Neutrophil (primary cell): ENCODE measurements at regions not wholly inside any gene's neighbourhood (a gene's known extent, or its start where the extent isn't known, plus 50 kb on each side); places are given as distances from the start of the nearest gene placed in this dataset.

Source experiments
- H3K27ac ChIP-seq: fragments of 200-600 bp; sonication (generic); 2 replicates; pipeline ENCODE4 v1.5.1; 2016; ENCODE audit warnings: mild to moderate bottlenecking, moderate library complexity
- H3K27me3 ChIP-seq: fragments of 200-600 bp; sonication (generic); 2 replicates; pipeline ENCODE4 v1.6.0; 2016; ENCODE audit warnings: mild to moderate bottlenecking
- H3K36me3 ChIP-seq: fragments of 200-600 bp; sonication (generic); 2 replicates; pipeline ENCODE4 v1.5.1; 2017
- H3K4me1 ChIP-seq, 2 experiments: fragments of 200-600 bp in 1 of 2; sonication (generic) in 1 of 2; 1 replicate in 1 of 2; 2 replicates in 1 of 2; pipeline versions ENCODE4 v1.5.1 to v1.6.1; 2013 to 2016; ENCODE audit warnings: low read depth in 1 of 2, low read length in 1 of 2, mild to moderate bottlenecking in 1 of 2, moderate library complexity in 1 of 2; ENCODE audit not compliant: control insufficient read depth in 1 of 2, insufficient read depth in 1 of 2
- H3K4me3 ChIP-seq, 2 experiments: fragments of 200-600 bp in 1 of 2; sonication (generic) in 1 of 2; 1 replicate in 1 of 2; 2 replicates in 1 of 2; pipeline ENCODE4 v1.5.1; 2013 to 2016; ENCODE audit warnings: low read depth in 1 of 2, low read length in 1 of 2, mild to moderate bottlenecking in 1 of 2, moderate library complexity in 1 of 2
- H3K9me3 ChIP-seq: fragments of 200-600 bp; sonication (generic); 2 replicates; pipeline ENCODE4 v1.5.1; 2016
- CTCF ChIP-seq: fragments of 200-600 bp; sonication (generic); IDR thresholded peaks from 2 replicates; pipeline ENCODE4 v1.5.1; 2016; ENCODE audit warnings: antibody characterized with exemption

DNA sequence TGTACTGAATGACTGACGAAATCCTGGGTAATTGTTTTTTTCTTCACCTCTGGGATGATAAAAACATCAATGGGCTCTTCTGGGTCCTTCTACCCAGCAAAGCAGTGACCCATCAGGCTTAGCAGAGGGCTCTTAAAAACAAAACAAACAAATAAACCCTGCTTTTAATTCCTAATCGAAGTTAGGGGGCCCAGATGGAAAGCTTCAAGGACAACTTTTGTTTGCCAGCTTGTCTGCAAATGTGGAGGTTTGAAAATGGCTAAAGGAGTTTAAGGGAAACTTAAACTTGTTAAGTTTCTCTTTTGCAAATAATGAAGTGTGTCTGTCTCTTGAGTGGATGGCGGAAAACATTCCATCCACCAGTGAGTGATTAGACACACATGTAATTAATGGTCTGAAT, 327.2 kb downstream of the SATB2 start:
- no peaks in the 10 kb centered on the region for H3K4me1 ChIP-seq
- H3K27me3 ChIP-seq = no peaks in the 10 kb centered on the region
- H3K27ac ChIP-seq = no peak overlapping the region
- H3K4me3 ChIP-seq = no peak overlapping the region
- no peak for TF ChIP-seq CTCF
- H3K9me3 ChIP-seq = no peaks in the 10 kb centered on the region
- no peaks in the 10 kb centered on the region for H3K36me3 ChIP-seq

GRCh38 chr2:199128476-199129229, 329.1 kb downstream of the SATB2 start:
- Histone ChIP-seq H3K27ac (no peak overlapping the region), H3K4me3 (no peak overlapping the region), H3K36me3 (no peaks in the 10 kb centered on the region), H3K27me3 (no peaks in the 10 kb centered on the region), H3K9me3 (no peaks in the 10 kb centered on the region), H3K4me1 (no peaks in the 10 kb centered on the region)
- no peak for TF ChIP-seq CTCF

GRCh38 chr2:199119796-199120195, 337.9 kb downstream of the SATB2 start:
- Histone ChIP-seq H3K36me3 (no peaks in the 10 kb centered on the region), H3K27ac (no peak overlapping the region), H3K4me3 (no peak overlapping the region), H3K27me3 (no peaks in the 10 kb centered on the region), H3K9me3 (no peaks in the 10 kb centered on the region), H3K4me1 (no peaks in the 10 kb centered on the region)
- no peak for TF ChIP-seq CTCF

GRCh38 chr2:199118673-199119112, 339.0 kb downstream of the SATB2 start:
- H3K4me1 ChIP-seq = no peaks in the 10 kb centered on the region
- H3K4me3 ChIP-seq = no peak overlapping the region
- H3K27ac ChIP-seq = no peak overlapping the region
- no peak for TF ChIP-seq CTCF
- H3K27me3 ChIP-seq = no peaks in the 10 kb centered on the region
- no peaks in the 10 kb centered on the region for H3K9me3 ChIP-seq
- H3K36me3 ChIP-seq = no peaks in the 10 kb centered on the region

DNA sequence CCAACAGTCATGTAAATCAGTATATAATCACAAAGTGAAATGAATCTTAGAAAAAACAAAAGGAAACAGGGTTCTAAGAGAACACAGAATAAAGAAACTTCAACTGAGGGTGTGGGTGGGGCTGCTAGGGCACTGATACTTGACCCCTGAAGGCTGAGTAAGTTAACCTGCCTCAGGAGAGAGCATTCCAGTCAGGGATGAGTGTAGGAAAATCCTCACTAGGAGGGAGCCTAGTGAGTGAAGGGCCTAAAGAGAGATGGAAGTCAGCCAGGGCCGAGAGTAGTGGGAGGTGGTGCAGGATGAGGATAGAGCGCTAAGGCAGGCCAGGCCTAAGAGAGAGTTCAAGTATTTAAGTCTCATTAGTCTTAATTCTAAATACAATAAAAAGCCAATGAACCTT, 342.6 kb downstream of the SATB2 start:
- Histone ChIP-seq H3K27me3 (no peaks in the 10 kb centered on the region), H3K9me3 (no peaks in the 10 kb centered on the region), H3K36me3 (no peaks in the 10 kb centered on the region), H3K4me3 (no peak overlapping the region), H3K27ac (no peak overlapping the region), H3K4me1 (no peaks in the 10 kb centered on the region)
- no peak for TF ChIP-seq CTCF
